RWPE2 (cell line): ENCODE measurements at regions not wholly inside any gene's neighbourhood (a gene's known extent, or its start where the extent isn't known, plus 50 kb on each side); places are given as distances from the start of the nearest gene placed in this dataset.
"Not testable (repeated sequence)": the region's sequence is repeated elsewhere in the genome, so short reads cannot be mapped to it uniquely, and the experiment has no call there.

Experiments used
- ATAC-seq: fragments of 200-7000 bp; cut with Tn5 transposase; 3 replicates; pipeline ENCODE4 v1.9.1; 2021; ENCODE audit warnings: low read depth
- DNase-seq: peaks from one replicate; pipeline ENCODE4 v3.0.0-alpha.2; 2020; ENCODE audit warnings: low spot score
- H3K27ac ChIP-seq: fragments of 450-650 bp; 2 replicates; pipeline ENCODE4 v1.5.1; 2017; ENCODE audit warnings: mild to moderate bottlenecking; ENCODE audit not compliant: poor library complexity, severe bottlenecking
- H3K27me3 ChIP-seq: fragments of 250-450 bp; sonication (Bioruptor Pico); 2 replicates; pipeline ENCODE4 v1.5.1; 2021; ENCODE audit warnings: mild to moderate bottlenecking, moderate library complexity; ENCODE audit not compliant: insufficient read depth, poor library complexity, severe bottlenecking
- H3K36me3 ChIP-seq: fragments of 250-450 bp; sonication (Bioruptor Pico); 2 replicates; pipeline ENCODE4 v1.5.1; 2020; ENCODE audit warnings: low read depth, mild to moderate bottlenecking, moderate library complexity
- H3K4me1 ChIP-seq: fragments of 250-450 bp; sonication (Bioruptor Pico); 2 replicates; pipeline ENCODE4 v1.5.1; 2021; ENCODE audit warnings: mild to moderate bottlenecking, moderate library complexity; ENCODE audit not compliant: insufficient read depth, poor library complexity, severe bottlenecking
- H3K4me3 ChIP-seq: fragments of 250-450 bp; sonication (Bioruptor Pico); 2 replicates; pipeline ENCODE4 v1.5.1; 2021; ENCODE audit warnings: mild to moderate bottlenecking, moderate library complexity; ENCODE audit not compliant: severe bottlenecking
- H3K9me3 ChIP-seq: fragments of 250-450 bp; sonication (Bioruptor Pico); 2 replicates; pipeline ENCODE4 v1.5.1; 2021; ENCODE audit warnings: mild to moderate bottlenecking, moderate library complexity; ENCODE audit not compliant: severe bottlenecking
- CTCF ChIP-seq: fragments of 450-650 bp; IDR thresholded peaks from one replicate; pipeline ENCODE4 v1.5.1; 2017; ENCODE audit warnings: mild to moderate bottlenecking, moderate library complexity; ENCODE audit not compliant: poor library complexity, severe bottlenecking

GRCh38 chr5:124888050-124888506 lies 141.6 kb upstream of the ZNF608 start:
- no peak for TF ChIP-seq CTCF
- H3K4me1 ChIP-seq = no peaks in the 10 kb centered on the region
- H3K4me3 ChIP-seq = no peak overlapping the region
- no peaks in the 10 kb centered on the region for H3K36me3 ChIP-seq
- ATAC-seq = no peak
- H3K27ac ChIP-seq = no peak overlapping the region
- DNase-seq = no peak
- no peaks in the 10 kb centered on the region for H3K9me3 ChIP-seq
- no peaks in the 10 kb centered on the region for H3K27me3 ChIP-seq

GRCh38 chr5:124888622-124889485 lies 142.4 kb upstream of the ZNF608 start:
- no peak overlapping the region for H3K27ac ChIP-seq
- ATAC-seq = no peak
- no peak for TF ChIP-seq CTCF
- H3K4me3 ChIP-seq = no peak overlapping the region
- H3K4me1 ChIP-seq = no peaks in the 10 kb centered on the region
- H3K36me3 ChIP-seq = no peaks in the 10 kb centered on the region
- no peaks in the 10 kb centered on the region for H3K9me3 ChIP-seq
- H3K27me3 ChIP-seq = no peaks in the 10 kb centered on the region
- no peak for DNase-seq

- no peaks in the 10 kb centered on the region for H3K4me1 ChIP-seq
- H3K27ac ChIP-seq = no peak overlapping the region
- DNase-seq (no peak), ATAC-seq (no peak)
- no peak overlapping the region for H3K4me3 ChIP-seq
- H3K9me3 ChIP-seq = no peaks in the 10 kb centered on the region
- no peaks in the 10 kb centered on the region for H3K27me3 ChIP-seq
- no peaks in the 10 kb centered on the region for H3K36me3 ChIP-seq
- no peak for TF ChIP-seq CTCF
These were observed 143.0 kb upstream of the ZNF608 start for GRCh38 chr5:124889486-124889825.

- no peak for ATAC-seq
- no peaks in the 10 kb centered on the region for H3K27me3 ChIP-seq
These were observed 143.4 kb upstream of the ZNF608 start for GRCh38 chr5:124889850-124890249.

GRCh38 chr5:124890442-124890841 lies 144.0 kb upstream of the ZNF608 start:
- not testable (repeated sequence) for ATAC-seq, H3K4me1 ChIP-seq, DNase-seq, H3K27ac ChIP-seq, H3K36me3 ChIP-seq, H3K9me3 ChIP-seq, H3K27me3 ChIP-seq, H3K4me3 ChIP-seq

More at GRCh38 chr5:124889850-124890249, 143.4 kb upstream of the ZNF608 start:
- DNase-seq = no peak
- no peak overlapping the region for H3K4me3 ChIP-seq
- H3K9me3 ChIP-seq = no peaks in the 10 kb centered on the region
- no peaks in the 10 kb centered on the region for H3K36me3 ChIP-seq
- H3K27ac ChIP-seq = no peak overlapping the region
- H3K4me1 ChIP-seq = no peaks in the 10 kb centered on the region
- TF ChIP-seq CTCF = no peak
